Anterior cingulate cortex (tissue), 58 donors: ENCODE measurements at regions not wholly inside any gene's neighbourhood (a gene's known extent, or its start where the extent isn't known, plus 50 kb on each side); places are given as distances from the start of the nearest gene placed in this dataset.
"Not testable (repeated sequence)": the region's sequence is repeated elsewhere in the genome, so short reads cannot be mapped to it uniquely, and the experiment has no call there.

Experiments
- DNase-seq, 58 donors: peaks; one replicate each; lab custom pipeline; 2025; lab: John Stamatoyannopoulos, UW

DNA sequence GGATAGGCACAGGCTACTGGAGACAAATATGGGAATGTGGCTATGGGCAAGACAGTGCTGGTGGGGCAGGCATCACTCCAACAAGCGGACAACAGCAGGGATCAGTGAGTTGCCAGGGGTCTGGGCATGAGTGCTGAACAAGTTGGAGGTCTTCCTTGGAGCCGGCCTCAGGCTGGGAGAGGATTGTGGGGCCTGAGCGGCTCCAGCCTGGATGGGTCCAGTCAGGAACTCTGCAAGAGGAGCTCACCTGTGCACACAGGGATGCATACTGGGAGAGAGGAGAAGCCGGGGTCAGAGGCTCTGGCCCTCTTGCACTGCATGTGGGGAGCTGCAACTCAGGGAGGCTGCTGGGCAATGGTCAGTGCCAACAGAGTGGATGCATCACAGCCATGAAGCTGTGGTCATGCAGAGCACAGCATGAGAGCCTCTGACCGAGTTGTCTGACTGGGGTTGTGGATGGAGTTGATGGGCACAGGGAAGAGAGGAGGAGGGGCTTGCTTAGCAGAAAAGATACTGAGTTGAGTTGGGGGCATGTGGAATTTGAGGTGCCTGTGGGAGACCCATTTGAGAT lies 204.0 kb upstream of the ZNF32 start:
- no peak for DNase-seq

DNA sequence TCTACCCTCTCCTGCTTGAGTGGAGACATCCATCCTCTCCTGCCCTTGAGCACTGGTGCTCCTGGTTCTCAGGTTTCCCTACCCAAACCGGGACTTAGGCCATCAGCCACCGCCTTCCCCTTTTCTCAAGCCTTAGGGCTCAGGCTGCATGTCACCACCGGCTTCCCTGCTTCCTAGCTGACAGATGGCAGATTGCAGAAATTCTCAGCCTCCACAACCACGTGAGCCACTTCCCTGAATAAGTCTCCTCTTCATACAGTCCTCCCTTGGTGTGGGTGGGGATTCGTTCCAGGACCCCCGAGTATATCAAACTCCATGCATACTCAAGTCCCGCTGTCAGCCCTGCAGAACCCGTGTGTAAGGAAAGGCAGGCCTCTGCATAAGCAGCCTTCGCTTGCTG lies 203.5 kb upstream of the ZNF32 start:
- peak in 4 of 58 donors; percentile 19 to 35 (median 27) for DNase-seq

DNA sequence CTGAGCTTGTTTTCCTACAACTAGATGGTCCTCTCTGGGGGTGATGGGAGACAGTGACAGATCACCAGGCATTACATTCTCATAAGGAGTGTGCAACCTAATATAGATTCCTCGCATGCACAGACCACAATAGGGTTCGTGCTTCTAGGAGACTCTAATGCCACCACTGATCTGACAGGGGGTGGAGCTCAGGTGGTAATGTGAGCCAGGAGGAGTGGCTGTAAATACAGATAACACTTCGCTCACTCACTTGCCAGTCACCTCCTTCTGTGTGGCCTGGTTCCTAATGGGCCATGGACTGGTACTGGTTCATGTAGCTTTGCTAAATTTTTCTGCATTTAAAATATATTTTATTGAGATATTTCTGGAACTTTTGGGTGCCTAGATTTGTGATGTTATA lies 202.3 kb upstream of the ZNF32 start:
- no peak for DNase-seq

DNA sequence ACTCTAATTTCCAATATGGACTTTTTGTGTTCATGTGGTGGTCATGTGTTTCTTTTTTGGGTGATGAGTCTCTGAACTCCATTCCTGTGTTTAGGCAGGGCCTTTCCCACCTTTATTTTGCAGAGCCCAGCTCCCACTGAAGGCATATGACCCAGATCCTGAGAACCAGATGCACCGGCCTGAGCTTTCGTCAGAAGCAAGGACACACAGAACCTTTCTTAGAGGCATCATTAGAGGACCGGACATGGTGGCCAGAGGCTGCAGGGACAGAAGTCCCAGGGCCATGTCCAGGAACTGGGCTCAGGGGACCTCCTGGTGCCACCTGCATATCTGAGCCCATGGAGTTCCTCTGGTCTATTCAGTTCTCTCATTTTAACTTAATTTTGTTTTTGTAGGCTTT lies 200.9 kb upstream of the ZNF32 start:
- no peak for DNase-seq

DNA sequence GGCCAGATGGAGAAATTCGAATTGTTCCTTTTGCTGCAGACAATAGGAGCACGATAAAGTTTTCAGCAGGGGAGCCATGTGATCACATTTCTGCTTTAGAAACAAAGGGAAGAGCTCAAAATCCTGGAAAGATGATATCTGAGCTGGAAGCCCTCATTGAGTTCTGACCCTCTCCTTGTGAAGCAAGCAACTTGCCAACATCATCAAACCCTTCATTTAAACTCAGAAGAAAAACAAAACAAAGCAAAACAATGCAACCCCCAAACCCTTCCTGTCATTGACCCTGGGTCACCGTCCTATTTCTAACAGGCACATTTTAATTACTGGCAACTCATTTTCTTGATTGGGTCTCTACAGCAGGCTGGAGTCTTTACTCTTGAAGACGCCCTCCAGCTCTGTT lies 198.3 kb upstream of the ZNF32 start:
- no peak for DNase-seq

DNA sequence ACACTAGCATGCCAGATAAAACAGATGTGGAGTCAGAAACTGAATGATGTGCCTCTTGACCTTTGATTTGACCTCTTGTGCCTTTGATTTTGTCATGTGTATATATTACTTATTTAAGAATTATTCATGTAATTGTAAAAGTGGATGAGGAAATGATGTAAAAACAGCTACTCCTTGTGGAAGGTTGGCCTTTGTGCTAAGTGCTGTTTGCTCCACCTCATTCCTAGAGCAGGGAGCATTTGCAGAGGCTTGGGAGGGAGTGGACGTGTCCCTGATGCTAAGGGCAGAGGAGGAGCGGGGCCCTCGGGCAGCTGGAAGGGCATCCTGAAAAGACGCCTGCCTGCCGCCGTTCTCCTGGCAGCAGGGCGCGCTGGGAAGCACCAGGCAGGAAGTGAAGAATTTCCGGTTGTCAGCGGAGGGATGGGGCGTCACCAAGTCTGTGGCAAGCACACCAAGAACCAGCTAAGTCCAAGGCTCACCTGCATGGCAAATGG lies 197.6 kb upstream of the ZNF32 start:
- no peak for DNase-seq

DNA sequence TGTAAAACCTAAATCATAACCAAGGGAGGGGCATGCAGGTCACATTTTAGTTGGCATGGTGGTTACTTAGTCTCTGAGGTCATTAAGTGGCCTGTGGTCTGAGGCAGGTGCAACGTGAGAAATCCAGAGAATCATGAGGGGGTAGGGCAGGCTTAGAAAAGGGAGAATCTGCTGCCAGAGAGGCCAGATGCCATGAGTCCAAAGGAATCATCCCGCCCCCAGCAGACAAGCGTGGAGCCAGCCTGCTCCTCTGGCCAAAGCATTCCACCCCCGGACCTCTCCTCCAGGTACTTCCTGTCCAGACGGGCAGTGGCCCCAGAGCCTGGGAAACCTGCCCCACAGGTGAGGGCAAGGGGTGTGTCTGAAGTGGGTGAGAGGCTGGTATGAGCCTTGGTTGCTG lies 196.4 kb upstream of the ZNF32 start:
- DNase-seq, result no peak

DNA sequence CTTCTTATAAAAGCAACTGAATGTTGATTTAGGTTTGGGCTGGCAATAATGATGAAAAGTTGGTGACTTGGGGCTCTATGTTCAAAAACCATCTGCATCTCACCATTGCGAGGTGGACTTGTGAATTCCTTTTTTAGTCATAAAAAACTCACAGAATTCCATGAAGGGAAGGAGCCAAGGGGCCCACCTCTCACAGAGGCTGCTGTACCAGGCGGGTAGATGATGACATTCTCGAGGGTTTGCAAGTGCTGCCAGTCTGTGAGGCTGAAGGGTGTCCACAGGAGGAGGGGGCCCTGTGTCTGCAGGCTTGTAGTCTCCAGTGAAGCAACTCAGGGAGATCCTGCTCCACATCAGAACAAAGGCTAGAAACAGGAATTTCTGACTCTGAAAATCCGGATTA lies 195.5 kb upstream of the ZNF32 start:
- no peak for DNase-seq

DNA sequence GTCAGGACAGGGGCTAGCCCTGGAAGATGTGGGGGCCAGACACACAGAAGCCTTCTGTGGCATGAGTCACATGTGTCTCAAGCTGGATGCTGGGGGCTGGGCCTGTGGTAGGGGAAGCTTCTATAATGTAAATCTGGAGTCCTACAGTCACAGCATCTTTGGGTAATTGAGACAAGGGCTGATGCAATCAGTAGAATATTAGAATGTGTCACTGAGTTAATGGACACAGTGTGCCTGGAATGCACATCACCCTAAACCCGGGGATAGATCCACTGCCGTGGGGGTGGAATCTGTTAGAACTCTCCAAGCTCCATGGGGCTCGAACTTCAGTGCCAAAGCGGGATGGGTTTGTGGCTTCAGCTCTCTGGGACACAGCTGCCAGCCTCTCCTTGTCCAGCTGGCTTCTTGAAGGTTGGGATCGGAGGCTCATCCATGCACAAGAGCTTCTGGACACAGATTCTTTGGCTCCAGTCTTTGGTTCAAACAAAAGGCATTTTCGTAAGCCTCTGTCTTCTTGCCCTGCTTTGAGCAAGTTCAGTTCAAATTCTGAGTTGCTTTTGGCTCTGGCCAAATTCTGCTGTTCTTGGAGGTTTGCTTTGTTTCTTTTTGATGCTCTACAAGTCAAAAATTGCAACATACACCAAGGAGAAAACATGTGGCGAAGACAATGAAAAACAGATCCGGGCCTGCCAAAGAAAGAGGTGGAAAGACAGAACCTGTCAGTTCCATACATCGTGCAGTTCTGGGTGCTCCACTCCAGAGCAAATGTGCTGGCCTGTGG lies 194.8 kb upstream of the ZNF32 start:
- peak in 4 of 58 donors; percentile 6 to 47 (median 28) for DNase-seq

DNA sequence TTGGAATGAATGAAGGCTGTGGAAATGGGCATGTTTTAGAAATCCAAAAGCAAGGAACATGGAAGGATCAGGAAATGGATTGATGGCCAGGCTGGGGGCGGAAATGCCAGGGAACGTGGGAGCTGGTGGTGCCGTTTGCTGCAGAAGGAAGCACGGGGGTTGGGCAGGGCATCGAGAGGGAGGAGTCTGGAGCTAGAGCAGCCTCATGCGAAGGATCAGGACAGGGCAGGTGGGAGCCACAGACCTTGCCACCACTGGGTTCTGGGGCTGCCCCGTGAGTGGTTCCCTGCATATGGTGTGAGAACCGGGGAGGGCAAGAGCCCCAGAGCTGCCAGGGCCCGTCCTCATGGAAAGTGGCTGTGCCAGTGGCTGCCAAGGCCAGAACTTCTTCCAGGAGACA lies 193.8 kb upstream of the ZNF32 start:
- no peak for DNase-seq

DNA sequence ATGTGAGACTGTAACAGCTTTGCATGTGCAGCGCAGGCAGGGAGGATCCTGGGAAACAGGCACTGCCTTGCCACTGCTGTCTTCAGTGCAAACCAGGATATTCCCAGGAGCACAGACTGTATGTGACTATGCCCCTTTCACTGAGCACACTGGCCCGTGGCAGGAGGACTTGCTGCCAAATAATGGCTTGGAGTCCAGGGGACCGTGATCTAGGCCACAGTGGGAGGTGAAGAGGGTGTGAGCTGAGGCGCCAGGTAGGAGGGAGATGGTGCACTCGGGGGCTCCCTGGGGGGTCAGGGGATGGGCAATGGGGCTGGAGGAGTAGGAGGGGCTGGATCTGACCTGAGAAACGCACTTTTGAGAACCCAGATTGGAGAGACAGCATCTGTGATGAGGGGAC lies 193.4 kb upstream of the ZNF32 start:
- DNase-seq, result no peak

DNA sequence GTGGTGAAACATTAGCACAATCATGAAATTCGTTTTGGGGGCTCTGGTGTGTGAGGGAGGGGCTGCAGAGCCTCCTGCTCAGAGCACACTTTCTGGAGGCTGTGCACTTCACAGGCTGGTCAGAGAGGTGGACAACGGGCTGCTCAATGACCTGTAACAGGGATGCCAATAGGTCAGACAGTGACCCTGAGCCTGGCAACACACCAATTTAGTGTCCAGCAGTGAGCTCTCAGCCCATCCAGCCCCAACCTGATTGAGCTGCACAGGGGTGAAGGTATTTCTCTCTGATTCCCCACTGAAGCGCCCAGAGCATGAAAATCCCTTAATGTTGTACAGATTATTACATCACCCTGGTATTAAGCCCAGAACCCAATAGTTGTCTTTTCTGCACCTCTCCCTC lies 191.3 kb upstream of the ZNF32 start:
- DNase-seq, result no peak

DNA sequence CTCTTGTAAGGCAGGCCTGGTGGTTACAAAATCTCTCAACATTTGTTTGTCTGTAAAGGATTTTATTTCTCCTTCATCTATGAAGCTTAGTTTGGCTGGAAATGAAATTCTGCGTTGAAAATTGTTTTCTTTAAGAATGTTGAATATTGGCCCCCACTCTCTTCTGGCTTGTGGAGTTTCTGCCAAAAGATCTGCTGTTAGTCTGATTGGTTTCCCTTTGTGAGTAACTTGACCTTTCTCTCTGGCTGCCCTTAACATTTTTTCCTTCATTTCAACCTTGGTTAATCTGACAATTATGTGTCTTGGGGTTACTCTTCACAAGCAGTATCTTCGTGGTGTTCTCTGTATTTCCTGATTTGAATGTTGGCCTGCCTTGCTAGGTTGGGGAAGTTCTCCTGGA lies 186.1 kb upstream of the ZNF32 start:
- not testable (repeated sequence) for DNase-seq

DNA sequence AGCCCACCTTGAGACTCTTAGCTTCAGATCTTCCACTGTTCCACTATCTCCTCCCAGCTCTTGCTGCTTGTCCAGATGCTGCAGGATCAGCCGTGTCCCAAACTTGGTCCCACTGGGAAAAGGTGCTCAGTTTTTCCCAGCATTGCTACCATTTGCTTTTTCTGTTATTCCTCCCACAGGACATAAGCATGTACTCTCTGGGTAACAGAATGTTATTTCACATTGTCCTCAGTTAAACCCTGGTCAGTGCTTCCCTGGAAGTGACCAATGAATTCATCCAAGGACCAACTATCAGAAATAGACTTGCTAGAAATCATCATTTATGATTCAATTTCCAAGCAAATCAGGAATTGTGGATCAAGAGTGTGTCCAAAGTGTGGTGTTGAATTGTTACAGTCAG lies 179.2 kb upstream of the ZNF32 start:
- no peak for DNase-seq

DNA sequence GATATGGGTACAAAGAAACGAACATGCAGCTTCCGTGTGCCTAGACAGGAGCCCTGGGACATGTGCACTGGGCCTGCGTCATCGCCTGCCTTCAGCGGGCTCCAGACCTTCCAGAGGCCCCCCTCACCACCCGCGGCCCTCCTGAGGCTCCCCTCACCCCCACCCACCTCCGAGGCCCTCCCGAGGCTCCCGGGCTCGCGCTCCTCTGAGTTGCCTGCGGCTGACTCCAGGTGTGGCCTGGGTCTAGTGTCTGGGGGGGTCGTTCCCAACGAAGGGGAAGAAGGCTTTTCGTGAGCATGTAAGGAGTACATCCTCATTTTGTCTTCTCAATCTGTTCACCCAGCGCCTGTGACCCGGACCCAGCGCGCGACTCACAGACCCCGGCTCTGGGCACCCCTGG lies 177.3 kb upstream of the ZNF32 start:
- DNase-seq, result no peak

DNA sequence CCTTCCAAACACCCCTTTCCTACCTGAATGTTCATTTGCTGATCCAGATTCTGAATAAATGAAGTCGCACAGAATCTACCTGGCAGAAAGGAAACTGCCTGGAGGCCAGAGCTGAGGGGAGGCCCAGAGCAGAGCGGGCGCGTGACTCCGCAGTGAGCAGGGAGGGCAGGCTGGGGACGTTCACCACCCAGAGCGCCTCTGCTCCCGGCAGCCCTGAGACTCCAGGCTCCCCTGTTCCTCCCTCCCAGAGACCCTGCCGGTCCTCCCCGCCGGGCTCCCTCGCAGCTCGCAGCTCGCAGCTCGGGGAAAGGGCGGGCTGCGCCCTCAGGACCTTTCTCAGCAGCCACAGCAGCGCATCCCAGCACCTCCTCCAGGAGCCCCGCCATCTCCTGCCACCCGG lies 176.7 kb upstream of the ZNF32 start:
- no peak for DNase-seq

DNA sequence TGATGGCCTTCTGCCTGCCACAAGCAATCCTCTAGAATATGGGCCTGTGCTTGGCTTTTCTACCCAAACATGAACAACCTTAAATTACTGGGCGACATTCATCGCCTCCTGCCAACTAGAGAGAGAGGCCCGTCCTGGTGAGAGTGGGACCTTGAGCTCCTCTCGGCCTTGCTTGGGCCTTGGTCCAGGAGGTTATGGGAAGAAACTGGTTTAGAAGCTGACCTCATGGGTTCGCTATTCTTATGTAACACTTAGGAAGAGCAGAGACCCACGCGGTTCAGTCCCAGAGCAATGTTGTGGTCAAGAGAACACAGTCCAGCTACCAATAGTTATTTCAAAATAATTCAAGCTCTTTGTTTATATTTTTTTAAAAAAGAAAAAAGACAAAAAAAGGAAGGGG lies 176.3 kb upstream of the ZNF32 start:
- DNase-seq, result no peak

DNA sequence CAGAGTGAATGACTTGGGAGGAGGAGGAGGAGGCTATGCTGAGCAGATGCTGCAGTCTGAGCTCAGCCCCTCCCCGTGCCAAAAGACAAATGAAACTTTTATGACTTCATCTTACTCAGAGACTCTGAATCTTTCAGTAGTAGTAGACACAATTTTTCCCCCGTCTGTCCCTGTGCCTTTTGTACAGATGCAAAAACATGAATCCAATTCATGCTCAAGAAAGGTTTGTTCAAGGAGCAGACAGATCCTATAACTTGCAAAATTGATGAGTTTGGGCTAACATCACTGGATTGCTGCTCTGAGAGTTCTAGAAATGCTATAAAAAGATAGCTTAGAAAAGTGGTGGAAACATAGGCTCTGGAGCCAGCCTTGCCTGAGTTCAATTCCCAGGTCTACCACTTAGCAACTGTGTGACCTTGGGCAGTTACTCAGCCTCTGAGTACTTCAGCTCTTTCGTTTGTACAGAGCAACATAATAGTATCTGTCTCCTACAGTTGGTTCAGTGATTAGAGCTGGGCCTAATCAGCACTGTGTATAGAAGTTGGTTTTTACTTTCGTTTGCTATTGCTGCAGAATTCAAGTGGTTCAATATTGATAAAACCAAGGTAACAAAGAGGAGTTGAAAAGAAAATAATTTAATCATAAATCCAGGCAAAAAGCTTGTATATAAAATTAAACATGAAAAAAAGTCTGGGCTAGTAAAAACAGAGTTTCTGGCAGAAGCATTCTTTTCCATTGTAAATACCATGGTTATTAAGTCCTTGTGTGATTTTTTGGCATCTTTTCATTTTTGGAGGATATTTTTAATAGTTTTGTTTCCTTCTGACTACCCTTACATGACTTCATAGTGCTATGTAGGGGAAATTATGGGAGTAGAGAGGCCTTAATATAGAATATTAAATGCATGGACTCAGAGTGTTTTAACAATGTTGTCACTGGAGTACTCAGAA lies 174.2 kb upstream of the ZNF32 start:
- no peak for DNase-seq

DNA sequence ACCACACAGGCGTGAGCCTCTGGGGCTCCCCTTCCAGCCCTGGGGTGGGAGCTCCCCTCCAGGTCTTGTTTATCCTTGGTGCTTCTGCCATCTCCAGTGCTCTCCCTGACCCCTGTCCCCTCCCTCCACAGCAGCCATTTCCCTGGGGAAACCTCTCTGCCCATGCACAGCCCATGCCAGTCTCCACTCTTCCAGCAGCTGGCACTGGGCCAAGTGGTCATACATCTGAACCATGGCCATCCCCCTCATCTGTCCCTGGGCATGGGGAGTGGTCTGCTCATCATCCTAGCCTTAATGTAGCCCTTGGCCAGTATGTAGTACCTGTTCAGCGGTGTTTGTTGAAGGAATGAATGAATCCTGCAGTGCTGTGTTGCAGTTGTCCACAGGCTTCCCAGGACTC lies 172.4 kb upstream of the ZNF32 start:
- DNase-seq, result peak in 1 of 58 donors; percentile 15

DNA sequence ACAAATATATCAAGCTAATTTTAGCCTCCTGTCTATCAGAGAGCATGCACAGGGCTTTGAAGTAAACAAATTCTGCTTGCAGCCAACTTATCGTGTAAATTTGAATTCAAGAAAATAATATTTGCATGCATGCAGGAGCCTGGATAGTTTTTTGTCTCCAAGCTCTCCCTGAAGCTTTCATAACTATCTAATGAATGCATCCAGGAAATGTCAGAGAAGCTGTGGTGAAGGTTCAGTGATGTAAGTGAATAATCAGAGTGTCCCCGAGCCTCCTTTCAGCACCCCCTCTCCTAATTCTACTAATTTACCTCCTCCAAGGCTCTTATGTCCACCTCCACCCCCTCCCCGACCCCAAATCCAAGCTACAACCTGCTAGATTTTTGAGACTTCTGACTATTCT lies 172.0 kb upstream of the ZNF32 start:
- no peak for DNase-seq
